HG02852 (cell line): ENCODE measurements at regions not wholly inside any gene's neighbourhood (a gene's known extent, or its start where the extent isn't known, plus 50 kb on each side); places are given as distances from the start of the nearest gene placed in this dataset.

ENCODE experiments used
- ATAC-seq: cut with Tn5 transposase; IDR thresholded peaks from one replicate; pipeline ENCODE4 v1.9.1; 2021; ENCODE audit warnings: mild to moderate bottlenecking, moderate library complexity; ENCODE audit not compliant: unreplicated experiment

GRCh38 chr6:94124333-94124732 is 705.0 kb upstream of the EPHA7 start:
- no peak for ATAC-seq

DNA sequence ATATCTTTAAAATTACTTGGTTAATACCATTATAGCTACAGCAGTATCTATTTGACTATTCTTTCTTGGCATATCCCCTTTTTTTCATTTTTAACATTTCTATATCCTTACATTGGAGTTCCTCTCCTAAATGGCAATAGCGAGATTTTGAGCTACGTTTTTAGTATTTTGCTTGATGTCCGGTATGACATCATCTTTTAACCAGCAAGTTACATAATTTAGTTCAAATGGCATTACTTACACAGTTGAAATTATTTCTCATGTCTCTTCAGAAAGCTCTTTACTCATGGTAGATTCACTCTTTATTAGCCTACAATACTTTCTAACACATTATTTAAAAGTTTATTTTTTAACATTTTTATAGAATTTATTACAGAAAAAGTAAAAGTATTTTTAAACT is 701.7 kb upstream of the EPHA7 start:
- ATAC-seq: no peak

- ATAC-seq: no peak
Measured at GRCh38 chr6:94099072-94099471, 679.7 kb upstream of the EPHA7 start.

GRCh38 chr6:94095961-94096360 is 676.6 kb upstream of the EPHA7 start:
- ATAC-seq: no peak

- no peak for ATAC-seq
Measured at GRCh38 chr6:94089941-94090340, 670.6 kb upstream of the EPHA7 start.

- no peak for ATAC-seq
Measured at GRCh38 chr6:94088870-94089269, 669.5 kb upstream of the EPHA7 start.

DNA sequence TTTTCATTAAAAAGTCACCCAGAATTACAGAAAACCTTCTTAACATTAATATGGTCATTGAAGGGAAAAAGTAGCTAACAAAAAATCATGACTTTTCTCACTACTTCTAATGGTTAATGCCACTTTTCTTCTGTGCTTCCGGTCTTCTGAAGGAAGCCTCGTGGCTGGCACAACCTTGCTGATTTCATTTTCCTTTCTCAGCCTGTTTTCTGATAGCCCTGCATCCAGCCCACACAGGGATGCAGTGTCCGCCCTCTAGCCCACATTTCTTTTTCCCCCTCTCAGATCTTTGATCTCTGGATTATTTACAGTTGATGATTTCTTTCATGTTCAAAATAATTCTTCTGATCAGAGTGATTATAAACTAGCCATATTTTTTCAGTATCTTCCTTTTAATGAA is 655.4 kb upstream of the EPHA7 start:
- ATAC-seq: no peak

- no peak for ATAC-seq
Measured at GRCh38 chr6:94071835-94072234, 652.5 kb upstream of the EPHA7 start.

DNA sequence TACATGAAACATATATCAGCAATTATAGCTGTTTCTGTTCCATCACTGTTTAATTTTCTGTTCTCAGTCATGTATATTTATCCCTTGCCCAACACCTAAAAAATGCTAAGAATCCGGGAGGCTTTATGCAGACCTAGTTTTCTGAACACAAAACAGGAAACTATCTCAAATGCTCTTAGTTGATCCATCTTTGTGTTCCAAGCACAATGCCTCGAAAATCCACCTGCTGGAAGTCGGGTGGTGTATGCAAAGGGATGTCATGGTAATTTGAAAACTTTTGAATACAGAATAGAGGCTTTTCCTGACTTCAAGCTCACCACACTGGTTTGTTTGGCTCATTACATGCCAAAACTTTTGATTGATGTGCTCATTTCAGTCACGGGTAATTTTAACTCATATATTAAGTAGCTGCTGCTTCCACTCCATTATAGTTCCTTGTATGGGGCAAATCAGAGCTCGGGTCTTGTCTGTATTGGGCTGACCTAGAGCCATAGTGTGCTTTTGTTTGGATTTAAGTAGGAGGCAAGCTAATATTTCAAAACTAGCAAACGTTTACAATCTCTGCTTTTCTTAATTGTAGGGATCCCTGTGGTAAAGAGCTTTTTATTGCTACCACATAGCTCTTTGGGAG is 646.5 kb upstream of the EPHA7 start:
- ATAC-seq: no peak

GRCh38 chr6:94052749-94053148 is 633.4 kb upstream of the EPHA7 start:
- no peak for ATAC-seq

DNA sequence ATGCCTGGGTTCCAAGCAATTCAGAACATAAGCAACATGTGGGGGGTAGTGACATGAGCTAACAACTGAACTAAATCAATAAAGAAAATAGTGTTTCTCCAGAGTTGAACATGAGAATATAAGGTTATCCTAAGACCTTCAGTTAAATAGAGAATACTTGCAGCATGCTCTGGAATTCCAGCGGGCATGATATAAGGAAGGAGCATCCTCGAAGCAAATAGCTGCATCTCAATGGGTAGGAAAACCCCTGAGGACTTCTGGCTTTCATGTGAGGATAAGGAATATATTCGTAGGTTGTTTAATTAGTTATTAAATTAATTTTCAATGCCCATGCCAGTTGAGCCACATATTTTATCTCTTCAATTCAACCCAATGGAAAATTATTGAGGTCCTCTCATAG is 631.2 kb upstream of the EPHA7 start:
- ATAC-seq: no peak

DNA sequence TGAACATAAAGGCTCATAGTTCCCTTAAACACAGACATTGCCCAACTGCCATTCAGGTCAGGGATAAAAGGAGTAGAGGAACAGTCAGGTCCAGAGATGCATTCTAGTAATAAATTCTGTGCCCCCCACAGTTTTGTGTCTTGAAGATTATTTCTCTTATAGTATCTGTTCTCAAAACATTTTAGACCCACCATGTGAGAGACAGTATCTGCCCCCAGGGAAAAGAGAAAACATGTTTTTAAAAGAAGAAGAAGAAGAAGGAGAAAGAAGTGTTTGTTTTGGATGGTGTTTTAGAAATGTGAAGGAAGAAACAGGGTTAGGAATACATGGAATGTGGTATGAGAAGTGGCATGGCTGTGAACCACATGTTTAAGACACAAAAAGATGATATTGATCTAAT is 629.6 kb upstream of the EPHA7 start:
- ATAC-seq: no peak

DNA sequence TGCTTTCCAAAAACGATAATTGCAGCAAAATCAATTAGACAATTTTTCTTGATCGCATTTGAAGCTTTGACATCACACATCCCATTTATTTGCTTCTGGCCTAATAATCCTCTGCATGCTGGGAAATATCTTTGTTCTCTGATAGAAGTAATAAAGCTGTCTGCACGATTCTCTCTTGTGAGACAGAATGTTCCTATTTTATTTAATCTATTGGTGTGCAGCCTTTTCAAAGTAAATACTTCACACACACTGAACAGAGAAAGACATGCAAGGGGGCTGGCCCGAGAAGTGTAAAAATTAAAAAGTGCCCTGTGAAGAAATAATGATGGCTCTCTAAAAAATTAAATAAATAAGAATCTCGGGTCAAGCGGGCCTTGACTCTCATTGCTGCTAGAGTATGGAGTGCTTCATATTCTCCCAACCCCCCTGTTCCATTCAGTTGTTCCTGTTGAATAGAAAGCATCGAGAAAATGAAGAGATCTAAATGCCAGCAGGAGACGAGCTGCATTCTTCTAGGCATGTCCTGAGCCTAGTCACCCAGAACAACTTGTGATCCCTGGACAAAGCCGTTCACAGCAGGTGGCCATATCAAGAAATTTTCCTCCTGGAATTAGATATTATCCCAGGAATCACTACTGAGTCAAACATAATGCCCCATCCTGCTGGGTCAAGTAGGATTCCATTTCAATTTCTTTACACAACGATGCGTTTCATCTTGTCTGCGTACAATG is 625.9 kb upstream of the EPHA7 start:
- ATAC-seq: no peak

- ATAC-seq: no peak
Measured at GRCh38 chr6:94041945-94042709, 622.8 kb upstream of the EPHA7 start.

- no peak for ATAC-seq
Measured at GRCh38 chr6:94036024-94036423, 616.7 kb upstream of the EPHA7 start.

DNA sequence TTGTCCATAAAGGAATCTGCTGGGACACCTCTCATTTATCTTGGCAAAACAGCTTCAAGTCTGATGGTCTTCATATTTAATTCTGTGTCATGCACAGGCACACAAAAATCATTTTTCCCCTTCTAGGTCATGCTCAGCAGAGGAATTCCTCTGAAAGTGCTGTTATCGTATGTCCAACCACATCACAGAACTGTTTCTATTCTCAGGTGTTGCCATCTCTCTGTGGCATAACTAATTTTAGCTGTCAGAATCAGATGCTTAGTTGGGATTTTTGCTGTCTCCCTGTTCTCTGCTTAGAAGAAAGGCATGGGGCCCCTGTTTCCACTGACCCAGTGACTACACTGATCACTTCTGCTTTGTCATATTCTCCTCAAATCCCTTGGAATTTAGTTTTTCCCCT is 608.0 kb upstream of the EPHA7 start:
- ATAC-seq: no peak

DNA sequence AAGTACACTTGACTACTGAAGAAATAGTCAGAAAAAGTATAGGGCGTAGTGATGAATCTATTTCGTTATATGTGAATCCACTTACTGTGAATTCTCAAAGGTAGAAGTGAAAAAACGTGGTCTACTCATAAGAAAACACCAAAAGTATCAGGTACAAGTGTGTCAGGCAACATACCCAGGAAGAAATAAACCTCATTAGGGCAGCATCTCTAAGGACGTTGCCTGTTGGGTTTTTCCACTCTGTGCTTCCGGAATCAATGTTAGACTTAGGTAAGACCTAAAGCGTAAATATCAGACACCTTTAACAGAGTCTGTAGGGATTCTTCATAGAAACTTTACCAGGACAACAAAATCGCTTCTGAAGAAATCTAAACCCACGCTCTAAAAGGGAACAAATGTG is 607.2 kb upstream of the EPHA7 start:
- no peak for ATAC-seq

- ATAC-seq: no peak
Measured at GRCh38 chr6:94005835-94006234, 586.5 kb upstream of the EPHA7 start.

GRCh38 chr6:93992976-93993375 is 573.6 kb upstream of the EPHA7 start:
- ATAC-seq: no peak

DNA sequence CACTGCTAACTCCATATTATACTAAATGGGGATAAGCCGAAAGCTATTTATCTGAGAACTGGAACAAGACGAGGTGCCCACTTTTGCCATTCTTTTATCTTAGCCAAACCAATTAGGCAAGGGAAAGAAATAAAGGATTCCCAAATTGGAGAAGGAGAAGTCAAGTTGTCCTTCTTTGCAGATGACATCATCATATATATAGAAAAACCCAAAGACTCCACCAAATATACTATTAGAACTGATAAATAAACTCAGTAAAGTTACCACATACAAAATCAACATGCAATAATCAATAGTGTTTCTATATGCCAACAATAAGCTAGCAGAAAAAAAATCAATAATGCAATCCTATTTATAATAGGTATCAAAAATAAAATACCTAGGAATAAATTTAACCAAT is 570.3 kb upstream of the EPHA7 start:
- no peak for ATAC-seq

DNA sequence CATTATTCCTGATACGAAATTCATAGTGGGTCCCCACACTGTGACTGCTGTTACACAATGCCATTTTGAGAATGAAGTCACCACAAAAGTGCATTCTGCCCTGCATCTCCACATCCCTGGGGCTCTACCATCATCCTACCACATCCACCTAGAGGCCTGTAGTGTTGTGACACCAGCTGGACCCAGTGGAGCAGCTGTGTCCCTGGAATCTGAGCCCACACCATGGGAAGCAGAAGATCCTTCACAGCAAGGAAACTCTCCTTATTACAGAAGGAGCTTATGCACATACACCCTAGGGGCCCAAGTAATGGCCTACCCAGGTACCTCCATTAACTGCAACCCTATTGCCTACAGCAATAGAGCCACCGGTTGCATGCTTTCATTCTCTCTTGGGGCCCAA is 566.6 kb upstream of the EPHA7 start:
- ATAC-seq: no peak

DNA sequence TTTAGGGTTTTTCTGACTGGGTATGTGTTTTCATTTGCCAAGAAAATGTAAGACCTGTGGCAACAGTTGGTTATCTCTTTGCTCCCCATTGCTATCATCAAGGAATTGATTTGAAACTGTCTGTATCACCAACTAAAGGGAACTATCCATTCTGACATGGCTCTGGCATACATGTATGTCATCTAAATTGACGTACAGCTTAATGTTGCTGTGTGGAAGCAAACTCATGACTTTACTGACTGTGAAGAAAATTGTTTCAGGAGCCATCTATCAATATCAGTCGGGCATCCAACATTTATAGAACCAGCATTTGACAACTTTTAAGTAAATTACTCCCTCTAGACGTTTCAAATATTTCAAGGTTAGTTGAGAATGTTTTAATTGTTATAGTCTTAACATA is 555.8 kb upstream of the EPHA7 start:
- ATAC-seq: no peak
